D721Med (cell line): ENCODE measurements at regions not wholly inside any gene's neighbourhood (a gene's known extent, or its start where the extent isn't known, plus 50 kb on each side); places are given as distances from the start of the nearest gene placed in this dataset.

ENCODE experiments used
- DNase-seq: peaks from one replicate; pipeline ENCODE4 v3.0.0; 2011; ENCODE audit warnings: low spot score; ENCODE audit not compliant: insufficient read length
- FAIRE-seq: peaks from 2 replicates; lab custom pipeline; 2011; peaks lifted over from hg19 to GRCh38; lab: Jason Lieb, UNC
- CTCF ChIP-seq: IDR thresholded peaks from 2 replicates; pipeline ENCODE4 v1.5.1; 2012; ENCODE audit warnings: mild to moderate bottlenecking, control low read depth; ENCODE audit not compliant: insufficient read depth; ENCODE audit errors: missing control alignments

- FAIRE-seq (no peak), DNase-seq (no peak)
- no peak for TF ChIP-seq CTCF
These were observed 83.1 kb downstream of the MRPL14 start for GRCh38 chr6:44044154-44044539.

- FAIRE-seq (no peak), DNase-seq (no peak)
- TF ChIP-seq CTCF: no peak
These were observed 83.6 kb downstream of the MRPL14 start for GRCh38 chr6:44043479-44044153.

GRCh38 chr6:44042989-44043478 is 84.2 kb downstream of the MRPL14 start:
- FAIRE-seq (no peak), DNase-seq (no peak)
- TF ChIP-seq CTCF: no peak

- TF ChIP-seq CTCF: no peak
- DNase-seq (no peak), FAIRE-seq (no peak)
These were observed 84.8 kb downstream of the MRPL14 start for GRCh38 chr6:44042261-44042988.

- FAIRE-seq (no peak), DNase-seq (no peak)
- no peak for TF ChIP-seq CTCF
These were observed 85.6 kb downstream of the MRPL14 start for GRCh38 chr6:44041461-44042260.

GRCh38 chr6:44040786-44041185 is 86.5 kb downstream of the MRPL14 start:
- no peak for TF ChIP-seq CTCF
- no peak for FAIRE-seq

More at GRCh38 chr6:44040786-44041185, 86.5 kb downstream of the MRPL14 start:
- no peak for DNase-seq
